Fibroblast of lung (primary cell): ENCODE measurements at regions not wholly inside any gene's neighbourhood (a gene's known extent, or its start where the extent isn't known, plus 50 kb on each side); places are given as distances from the start of the nearest gene placed in this dataset.

Source experiments
- EZH2 ChIP-seq: IDR thresholded peaks from 2 replicates; pipeline ENCODE4 v1.5.1; 2012; ENCODE audit warnings: low read length, control low read depth, mild to moderate bottlenecking; ENCODE audit errors: missing control alignments
- TF ChIP-seq, protein P1 (sequence below), 2 donors: IDR thresholded peaks in 1 of 2; conservative IDR thresholded peaks in 1 of 2; 1 replicate in 1 of 2; 2 replicates in 1 of 2; pipeline ENCODE4 v1.5.1; 2011 to 2012; ENCODE audit warnings: low read length in 2 of 2, control low read depth in 1 of 2, inconsistent platforms in 1 of 2, low read depth in 1 of 2, mild to moderate bottlenecking in 1 of 2

DNA sequence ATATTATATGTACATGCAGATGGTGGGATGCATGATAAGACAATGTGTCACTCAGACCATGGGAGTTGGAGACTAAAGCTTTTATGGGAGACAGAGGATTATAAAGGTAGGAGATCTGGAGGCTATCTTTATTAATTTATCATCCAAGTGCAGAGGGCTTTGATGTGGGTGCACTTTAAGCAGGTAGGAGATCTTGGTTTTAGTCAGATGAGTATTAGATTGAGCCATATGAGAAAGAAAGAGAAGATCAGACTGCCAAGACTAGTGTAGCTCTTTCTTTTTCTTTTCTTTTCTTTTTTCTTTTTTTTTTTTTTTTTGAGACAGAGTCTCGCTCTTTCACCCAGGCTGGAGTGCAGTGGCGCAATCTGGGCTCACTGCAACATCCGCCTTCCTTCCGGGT, 84.9 kb upstream of the CAMK2D start:
- no peak for TF ChIP-seq EZH2
- TF ChIP-seq, protein P1, sequence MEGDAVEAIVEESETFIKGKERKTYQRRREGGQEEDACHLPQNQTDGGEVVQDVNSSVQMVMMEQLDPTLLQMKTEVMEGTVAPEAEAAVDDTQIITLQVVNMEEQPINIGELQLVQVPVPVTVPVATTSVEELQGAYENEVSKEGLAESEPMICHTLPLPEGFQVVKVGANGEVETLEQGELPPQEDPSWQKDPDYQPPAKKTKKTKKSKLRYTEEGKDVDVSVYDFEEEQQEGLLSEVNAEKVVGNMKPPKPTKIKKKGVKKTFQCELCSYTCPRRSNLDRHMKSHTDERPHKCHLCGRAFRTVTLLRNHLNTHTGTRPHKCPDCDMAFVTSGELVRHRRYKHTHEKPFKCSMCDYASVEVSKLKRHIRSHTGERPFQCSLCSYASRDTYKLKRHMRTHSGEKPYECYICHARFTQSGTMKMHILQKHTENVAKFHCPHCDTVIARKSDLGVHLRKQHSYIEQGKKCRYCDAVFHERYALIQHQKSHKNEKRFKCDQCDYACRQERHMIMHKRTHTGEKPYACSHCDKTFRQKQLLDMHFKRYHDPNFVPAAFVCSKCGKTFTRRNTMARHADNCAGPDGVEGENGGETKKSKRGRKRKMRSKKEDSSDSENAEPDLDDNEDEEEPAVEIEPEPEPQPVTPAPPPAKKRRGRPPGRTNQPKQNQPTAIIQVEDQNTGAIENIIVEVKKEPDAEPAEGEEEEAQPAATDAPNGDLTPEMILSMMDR (conservative IDR thresholded peaks at IDR 0.05 in 1 of 2, IDR thresholded peaks at IDR 0.05 in 1 of 2; ENCODE audit: low read depth in 1 of 2, low read length in 2 of 2): no peak
